ENCODE measurements at regions not wholly inside any gene's neighbourhood (a gene's known extent, or its start where the extent isn't known, plus 50 kb on each side); places are given as distances from the start of the nearest gene placed in this dataset.

- Histone ChIP-seq H3K27ac (no peak overlapping the region), H3K4me3 (no peak overlapping the region)
- no peak for TF ChIP-seq CTCF (IDR thresholded peaks at IDR 0.05)
- peak; percentile 41 for DNase-seq (ENCODE audit: low spot score)
These were observed 1020.1 kb downstream of the TBC1D22A start for GRCh38 chr22:47782328-47783075.

DNA sequence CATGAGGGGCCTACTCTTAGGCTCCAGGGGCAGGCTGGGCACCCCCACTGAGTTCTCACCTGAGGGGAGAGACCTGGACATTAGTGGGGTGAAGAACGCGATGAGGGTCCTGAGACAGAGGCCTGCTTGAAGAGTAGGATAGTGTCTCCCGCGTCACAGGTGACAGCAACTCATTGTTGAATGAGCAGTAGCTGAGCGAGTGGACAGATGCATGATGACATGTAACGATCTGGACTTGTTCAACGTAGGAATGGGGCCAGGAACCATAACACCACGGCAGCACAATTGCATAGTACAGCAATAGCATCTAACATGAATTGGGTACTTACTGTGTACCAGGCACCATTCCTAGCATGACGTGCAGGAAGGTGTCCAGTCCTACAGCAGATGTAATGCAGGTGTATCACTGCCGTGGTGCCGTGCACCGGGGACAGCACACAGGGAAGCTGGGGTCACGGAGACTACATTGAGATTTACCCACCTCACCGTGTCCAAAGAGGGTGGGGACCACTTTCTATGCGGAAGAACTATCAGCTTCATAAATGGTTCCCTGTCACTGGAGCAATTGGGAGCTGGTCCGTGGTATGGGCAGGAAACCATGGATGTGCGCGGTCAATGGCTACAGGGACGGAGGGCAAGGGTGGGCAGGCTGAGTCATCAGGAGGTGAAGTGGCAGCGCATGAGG is 1019.1 kb downstream of the TBC1D22A start:
- no peak for TF ChIP-seq CTCF (IDR thresholded peaks at IDR 0.05)
- DNase-seq (ENCODE audit: low spot score), result peak; percentile 57
- Histone ChIP-seq H3K27ac (no peak overlapping the region), H3K4me3 (no peak overlapping the region)

GRCh38 chr22:47781024-47781423 is 1018.6 kb downstream of the TBC1D22A start:
- DNase-seq (ENCODE audit: low spot score), result no peak
- Histone ChIP-seq H3K27ac (no peak overlapping the region), H3K4me3 (no peak overlapping the region)
- no peak for TF ChIP-seq CTCF (IDR thresholded peaks at IDR 0.05)

- no peak for DNase-seq (ENCODE audit: low spot score)
- Histone ChIP-seq H3K4me3 (no peak overlapping the region), H3K27ac (no peak overlapping the region)
- no peak for TF ChIP-seq CTCF (IDR thresholded peaks at IDR 0.05)
These were observed 1017.9 kb downstream of the TBC1D22A start for GRCh38 chr22:47780281-47780875.

GRCh38 chr22:47779474-47779873 is 1017.0 kb downstream of the TBC1D22A start:
- TF ChIP-seq CTCF (IDR thresholded peaks at IDR 0.05), result no peak
- no peak overlapping the region for H3K4me3 ChIP-seq
- DNase-seq (ENCODE audit: low spot score), result no peak
- H3K27ac ChIP-seq, result no peak overlapping the region

GRCh38 chr22:47778160-47778658 is 1015.8 kb downstream of the TBC1D22A start:
- no peak overlapping the region for H3K4me3 ChIP-seq
- no peak for TF ChIP-seq CTCF (IDR thresholded peaks at IDR 0.05)
- H3K27ac ChIP-seq, result no peak overlapping the region
- no peak for DNase-seq (ENCODE audit: low spot score)
